Neural crest cell (in vitro differentiated cells): ENCODE measurements at regions not wholly inside any gene's neighbourhood (a gene's known extent, or its start where the extent isn't known, plus 50 kb on each side); places are given as distances from the start of the nearest gene placed in this dataset.

Source experiments
- DNase-seq: peaks from one replicate; pipeline ENCODE4 v3.0.0; 2021; ENCODE audit warnings: low read depth, mixed read lengths, low spot score
- H3K27ac Mint-ChIP-seq: one replicate; pipeline ENCODE4 v1.8.0; 2021; ENCODE audit warnings: mild to moderate bottlenecking, mixed read lengths; ENCODE audit not compliant: unreplicated experiment
- H3K27me3 Mint-ChIP-seq: 2 replicates; pipeline ENCODE4 v1.8.0; 2021; ENCODE audit warnings: low read depth, mild to moderate bottlenecking, mixed read lengths
- H3K36me3 Mint-ChIP-seq: 2 replicates; pipeline ENCODE4 v1.8.0; 2021; ENCODE audit warnings: low read depth, mild to moderate bottlenecking, mixed read lengths
- H3K4me1 Mint-ChIP-seq: 2 replicates; pipeline ENCODE4 v1.8.0; 2021; ENCODE audit warnings: mixed read lengths
- H3K4me3 Mint-ChIP-seq: one replicate; pipeline ENCODE4 v1.8.0; 2021; ENCODE audit warnings: mild to moderate bottlenecking, mixed read lengths
- H3K9me3 Mint-ChIP-seq: 2 replicates; pipeline ENCODE4 v1.8.0; 2021; ENCODE audit warnings: mixed read lengths
- CTCF ChIP-seq: fragments of 200-600 bp; sonication (generic); conservative IDR thresholded peaks from 2 replicates; pipeline ENCODE4 v1.5.0; 2021; ENCODE audit warnings: antibody characterized with exemption, mild to moderate bottlenecking

- DNase-seq = no peak
- Mint-ChIP-seq H3K27ac (no peak overlapping the region), H3K9me3 (peaks cover 2% of the 10 kb centered on the region), H3K27me3 (no peaks in the 10 kb centered on the region), H3K4me1 (no peaks in the 10 kb centered on the region), H3K4me3 (no peak overlapping the region), H3K36me3 (no peaks in the 10 kb centered on the region)
- no peak for TF ChIP-seq CTCF
Observed at GRCh38 chr7:148950806-148951205, 66.7 kb upstream of the EZH2 start.

- no peak for DNase-seq
- H3K27me3 Mint-ChIP-seq = peaks cover 3% of the 10 kb centered on the region
- TF ChIP-seq CTCF = no peak
Observed at GRCh38 chr7:148944935-148945934, 61.1 kb upstream of the EZH2 start.

GRCh38 chr7:148941598-148942275 lies 57.6 kb upstream of the EZH2 start:
- Mint-ChIP-seq H3K4me1 (peaks cover 14% of the 10 kb centered on the region), H3K27me3 (peaks cover 3% of the 10 kb centered on the region), H3K36me3 (no peaks in the 10 kb centered on the region), H3K27ac (peak overlapping the region; percentile 98), H3K4me3 (peak overlapping the region; percentile 95), H3K9me3 (peaks cover 2% of the 10 kb centered on the region)
- peak; percentile 66 for DNase-seq
- peak; percentile 66 for TF ChIP-seq CTCF

More at GRCh38 chr7:148944935-148945934, 61.1 kb upstream of the EZH2 start:
- H3K4me3 Mint-ChIP-seq = no peak overlapping the region
- no peak overlapping the region for H3K27ac Mint-ChIP-seq
- peaks cover 4% of the 10 kb centered on the region for H3K9me3 Mint-ChIP-seq
- H3K36me3 Mint-ChIP-seq = no peaks in the 10 kb centered on the region
- peaks cover 14% of the 10 kb centered on the region for H3K4me1 Mint-ChIP-seq

- no peak for TF ChIP-seq CTCF
- Mint-ChIP-seq H3K4me3 (peak overlapping the region; percentile 95), H3K36me3 (no peaks in the 10 kb centered on the region), H3K27ac (peak overlapping the region; percentile 98), H3K27me3 (peaks cover 3% of the 10 kb centered on the region), H3K9me3 (peaks cover 2% of the 10 kb centered on the region), H3K4me1 (peaks cover 14% of the 10 kb centered on the region)
- peak; percentile 52 for DNase-seq
Observed at GRCh38 chr7:148940702-148941597, 56.9 kb upstream of the EZH2 start.

GRCh38 chr7:148939128-148939755 lies 55.2 kb upstream of the EZH2 start:
- peaks cover 14% of the 10 kb centered on the region for H3K4me1 Mint-ChIP-seq
- H3K4me3 Mint-ChIP-seq = peak overlapping the region; percentile 31
- H3K27ac Mint-ChIP-seq = no peak overlapping the region
- peaks cover 2% of the 10 kb centered on the region for H3K9me3 Mint-ChIP-seq
- H3K27me3 Mint-ChIP-seq = peaks cover 3% of the 10 kb centered on the region
- H3K36me3 Mint-ChIP-seq = no peaks in the 10 kb centered on the region
- DNase-seq = no peak
- TF ChIP-seq CTCF = no peak
